Astrocyte (in vitro differentiated cells and primary cell): ENCODE measurements at regions not wholly inside any gene's neighbourhood (a gene's known extent, or its start where the extent isn't known, plus 50 kb on each side); places are given as distances from the start of the nearest gene placed in this dataset.

Experiments used
- DNase-seq: peaks from one replicate; pipeline ENCODE4 v3.0.0-alpha.2; 2010; ENCODE audit warnings: low read depth
- FAIRE-seq: peaks from 2 replicates; lab custom pipeline; 2011; peaks lifted over from hg19 to GRCh38; lab: Jason Lieb, UNC
- H2AFZ ChIP-seq: 2 replicates; pipeline ENCODE4 v1.6.0; 2012; ENCODE audit warnings: low read depth, low read length, inconsistent platforms
- H3K27ac ChIP-seq: 2 replicates; pipeline ENCODE4 v1.5.1; 2011; ENCODE audit warnings: low read depth, low read length, inconsistent platforms
- H3K27me3 ChIP-seq: 2 replicates; pipeline ENCODE4 v1.6.0; 2011; ENCODE audit warnings: low read length, inconsistent platforms; ENCODE audit not compliant: insufficient read depth
- H3K36me3 ChIP-seq: 2 replicates; pipeline ENCODE4 v1.5.1; 2011; ENCODE audit warnings: low read length, inconsistent platforms; ENCODE audit not compliant: insufficient read depth
- H3K4me1 ChIP-seq: 2 replicates; pipeline ENCODE4 v1.5.1; 2011; ENCODE audit warnings: low read length, inconsistent platforms; ENCODE audit not compliant: insufficient read depth
- H3K4me2 ChIP-seq: 2 replicates; pipeline ENCODE4 v1.6.0; 2012; ENCODE audit warnings: low read length, inconsistent platforms
- H3K4me3 ChIP-seq: 2 replicates; pipeline ENCODE4 v1.5.1; 2011; ENCODE audit warnings: low read depth, mild to moderate bottlenecking, low read length, inconsistent platforms; ENCODE audit not compliant: insufficient read depth
- H3K79me2 ChIP-seq: 2 replicates; pipeline ENCODE4 v1.6.0; 2012; ENCODE audit warnings: mild to moderate bottlenecking, low read length, inconsistent platforms; ENCODE audit not compliant: insufficient read depth
- H3K9ac ChIP-seq: 2 replicates; pipeline ENCODE4 v1.6.0; 2012; ENCODE audit warnings: mild to moderate bottlenecking, low read length, inconsistent platforms
- H3K9me3 ChIP-seq: 2 replicates; pipeline ENCODE4 v1.5.1; 2012; ENCODE audit warnings: low read depth, mild to moderate bottlenecking, low read length, inconsistent platforms; ENCODE audit not compliant: insufficient read depth
- H4K20me1 ChIP-seq: 2 replicates; pipeline ENCODE4 v1.6.0; 2012; ENCODE audit warnings: low read length, inconsistent platforms; ENCODE audit not compliant: insufficient read depth
- H3K27ac Mint-ChIP-seq: one replicate; pipeline ENCODE4 v1.8.0; 2021; ENCODE audit warnings: mild to moderate bottlenecking, mixed read lengths; ENCODE audit not compliant: unreplicated experiment
- H3K27me3 Mint-ChIP-seq: one replicate; pipeline ENCODE4 v1.8.0; 2021; ENCODE audit warnings: low read depth, mixed read lengths; ENCODE audit not compliant: unreplicated experiment
- H3K36me3 Mint-ChIP-seq: one replicate; pipeline ENCODE4 v1.8.0; 2021; ENCODE audit warnings: low read depth, mixed read lengths; ENCODE audit not compliant: unreplicated experiment
- H3K4me1 Mint-ChIP-seq: one replicate; pipeline ENCODE4 v1.8.0; 2021; ENCODE audit warnings: low read depth, mixed read lengths; ENCODE audit not compliant: unreplicated experiment
- H3K4me3 Mint-ChIP-seq: one replicate; pipeline ENCODE4 v1.8.0; 2021; ENCODE audit warnings: mild to moderate bottlenecking, moderate library complexity, mixed read lengths; ENCODE audit not compliant: unreplicated experiment
- H3K9me3 Mint-ChIP-seq: one replicate; pipeline ENCODE4 v1.8.0; 2021; ENCODE audit warnings: mild to moderate bottlenecking, mixed read lengths; ENCODE audit not compliant: unreplicated experiment
- EZH2 ChIP-seq: IDR thresholded peaks from 2 replicates; pipeline ENCODE4 v1.6.1; 2012; ENCODE audit warnings: mild to moderate bottlenecking, low read length, inconsistent platforms; ENCODE audit not compliant: insufficient read depth
- TF ChIP-seq, protein P1 (sequence below): IDR thresholded peaks from 2 replicates; pipeline ENCODE4 v1.5.1; 2011; ENCODE audit warnings: low read depth, mild to moderate bottlenecking, inconsistent platforms, low read length, moderate library complexity; ENCODE audit not compliant: insufficient read depth

DNA sequence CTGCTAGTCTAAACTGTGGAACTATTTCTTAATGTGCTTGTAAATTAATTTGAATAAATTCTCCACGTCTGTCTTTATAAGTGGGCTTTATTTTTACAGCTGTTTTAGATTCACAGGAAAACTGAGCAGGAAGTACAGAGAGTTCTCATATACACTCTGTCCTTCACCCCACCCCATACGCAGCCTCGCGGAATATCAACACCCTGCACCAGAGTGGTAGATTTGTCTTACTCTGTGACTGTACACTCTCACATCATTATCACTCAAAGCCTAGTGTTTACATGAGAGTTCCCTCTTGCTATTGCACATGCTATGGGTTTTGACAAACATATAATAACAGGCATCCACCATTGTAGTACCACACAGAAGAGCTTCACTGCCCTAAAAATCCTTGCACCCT is 179.7 kb upstream of the DAB2 start:
- H3K9me3 Mint-ChIP-seq: no peaks in the 10 kb centered on the region
- H3K4me1 ChIP-seq: no peaks in the 10 kb centered on the region
- H4K20me1 ChIP-seq: no peaks in the 10 kb centered on the region
- FAIRE-seq: no peak
- H3K27ac ChIP-seq: no peak overlapping the region
- H3K4me3 Mint-ChIP-seq: no peak overlapping the region
- H3K9me3 ChIP-seq: no peaks in the 10 kb centered on the region
- no peak for DNase-seq
- no peak overlapping the region for H3K4me2 ChIP-seq
- no peaks in the 10 kb centered on the region for H3K79me2 ChIP-seq
- no peak overlapping the region for H3K27ac Mint-ChIP-seq
- H3K9ac ChIP-seq: no peak overlapping the region
- no peaks in the 10 kb centered on the region for H3K36me3 Mint-ChIP-seq
- no peaks in the 10 kb centered on the region for H3K36me3 ChIP-seq
- no peaks in the 10 kb centered on the region for H3K27me3 ChIP-seq
- H3K27me3 Mint-ChIP-seq: no peaks in the 10 kb centered on the region
- no peak overlapping the region for H3K4me3 ChIP-seq
- no peak for TF ChIP-seq EZH2
- TF ChIP-seq, protein P1, sequence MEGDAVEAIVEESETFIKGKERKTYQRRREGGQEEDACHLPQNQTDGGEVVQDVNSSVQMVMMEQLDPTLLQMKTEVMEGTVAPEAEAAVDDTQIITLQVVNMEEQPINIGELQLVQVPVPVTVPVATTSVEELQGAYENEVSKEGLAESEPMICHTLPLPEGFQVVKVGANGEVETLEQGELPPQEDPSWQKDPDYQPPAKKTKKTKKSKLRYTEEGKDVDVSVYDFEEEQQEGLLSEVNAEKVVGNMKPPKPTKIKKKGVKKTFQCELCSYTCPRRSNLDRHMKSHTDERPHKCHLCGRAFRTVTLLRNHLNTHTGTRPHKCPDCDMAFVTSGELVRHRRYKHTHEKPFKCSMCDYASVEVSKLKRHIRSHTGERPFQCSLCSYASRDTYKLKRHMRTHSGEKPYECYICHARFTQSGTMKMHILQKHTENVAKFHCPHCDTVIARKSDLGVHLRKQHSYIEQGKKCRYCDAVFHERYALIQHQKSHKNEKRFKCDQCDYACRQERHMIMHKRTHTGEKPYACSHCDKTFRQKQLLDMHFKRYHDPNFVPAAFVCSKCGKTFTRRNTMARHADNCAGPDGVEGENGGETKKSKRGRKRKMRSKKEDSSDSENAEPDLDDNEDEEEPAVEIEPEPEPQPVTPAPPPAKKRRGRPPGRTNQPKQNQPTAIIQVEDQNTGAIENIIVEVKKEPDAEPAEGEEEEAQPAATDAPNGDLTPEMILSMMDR: no peak
- H3K4me1 Mint-ChIP-seq: no peaks in the 10 kb centered on the region
- H2AFZ ChIP-seq: no peak overlapping the region

DNA sequence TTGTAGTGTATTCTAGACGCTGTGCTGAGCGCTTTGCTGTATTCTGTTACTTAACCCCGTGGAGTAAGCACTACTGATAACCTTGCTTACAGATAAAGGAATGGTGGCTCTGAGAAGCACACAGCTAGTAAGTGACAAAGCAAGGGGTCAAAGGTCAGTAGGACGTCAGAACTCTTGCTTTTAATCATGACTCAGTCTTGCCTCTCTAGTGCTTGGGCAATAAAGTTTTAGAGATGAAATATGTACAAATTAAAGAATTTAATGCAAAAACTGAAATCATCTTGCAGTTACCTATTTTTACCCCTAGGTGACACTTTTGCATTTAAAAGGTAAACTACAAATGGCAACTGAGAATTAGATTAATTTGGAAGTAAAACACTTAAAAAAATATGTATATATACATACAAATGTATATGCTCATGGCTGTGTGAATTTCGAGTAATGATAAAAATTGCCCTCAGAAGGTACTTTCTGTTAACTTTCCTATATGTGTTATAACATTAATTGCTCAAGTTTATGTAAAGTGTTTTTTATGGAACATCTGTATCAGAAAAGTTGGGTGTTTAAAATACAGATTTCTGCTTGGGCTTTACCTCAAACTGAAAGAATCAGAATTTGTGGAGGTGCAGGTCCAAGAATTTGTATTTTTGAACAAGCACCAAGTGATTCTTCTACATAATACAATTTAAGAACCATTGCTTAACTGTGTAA is 175.1 kb upstream of the DAB2 start:
- Histone ChIP-seq H3K27me3 (no peaks in the 10 kb centered on the region), H3K79me2 (no peaks in the 10 kb centered on the region), H3K4me2 (no peak overlapping the region), H3K36me3 (no peaks in the 10 kb centered on the region), H3K27ac (no peak overlapping the region), H2AFZ (no peak overlapping the region), H3K4me1 (no peaks in the 10 kb centered on the region), H3K9ac (no peak overlapping the region), H3K9me3 (no peaks in the 10 kb centered on the region), H4K20me1 (no peaks in the 10 kb centered on the region), H3K4me3 (no peak overlapping the region)
- FAIRE-seq: no peak
- Mint-ChIP-seq H3K4me3 (no peak overlapping the region), H3K4me1 (no peaks in the 10 kb centered on the region), H3K27me3 (peaks cover 2% of the 10 kb centered on the region), H3K36me3 (no peaks in the 10 kb centered on the region), H3K9me3 (no peaks in the 10 kb centered on the region), H3K27ac (no peak overlapping the region)
- TF ChIP-seq, protein P1: peak; percentile 53
- TF ChIP-seq EZH2: no peak
- DNase-seq: peak; percentile 20

DNA sequence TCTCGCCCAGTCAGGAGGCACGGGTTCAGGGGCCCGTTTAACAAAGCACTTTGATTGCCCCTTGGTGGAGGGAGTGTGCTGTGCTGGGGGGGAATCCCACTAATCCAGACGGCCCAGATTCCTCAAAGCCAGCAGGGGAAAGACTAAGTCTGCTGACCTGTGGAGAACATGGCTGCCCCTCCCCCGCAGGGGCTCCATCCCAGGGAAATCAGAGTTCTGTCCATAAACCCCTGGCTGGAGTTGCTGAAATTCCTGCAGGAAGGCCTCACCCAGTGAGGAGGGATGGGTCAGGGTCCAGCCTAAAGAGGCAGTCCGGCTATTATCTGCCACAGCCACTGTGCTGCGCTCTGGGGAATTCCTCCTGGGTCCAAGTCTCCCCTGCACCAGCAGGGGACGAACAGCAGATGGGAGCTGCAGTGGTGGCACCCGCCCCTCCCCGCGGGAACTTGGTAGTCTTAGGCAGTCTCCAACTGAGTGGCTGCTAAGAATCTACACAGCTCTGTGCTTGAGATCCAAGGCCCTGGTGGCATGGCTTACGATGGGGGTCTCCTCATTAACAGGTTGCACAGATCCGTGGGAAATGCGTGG is 174.0 kb upstream of the DAB2 start:
- Mint-ChIP-seq H3K27ac (no peak overlapping the region), H3K9me3 (no peaks in the 10 kb centered on the region), H3K4me3 (no peak overlapping the region), H3K4me1 (no peaks in the 10 kb centered on the region), H3K27me3 (peaks cover 2% of the 10 kb centered on the region), H3K36me3 (no peaks in the 10 kb centered on the region)
- no peak overlapping the region for H3K27ac ChIP-seq
- H3K79me2 ChIP-seq: no peaks in the 10 kb centered on the region
- no peak overlapping the region for H2AFZ ChIP-seq
- TF ChIP-seq, protein P1: no peak
- TF ChIP-seq EZH2: no peak
- no peak overlapping the region for H3K9ac ChIP-seq
- H3K4me1 ChIP-seq: no peaks in the 10 kb centered on the region
- no peak overlapping the region for H3K4me3 ChIP-seq
- H4K20me1 ChIP-seq: no peaks in the 10 kb centered on the region
- DNase-seq: no peak
- H3K9me3 ChIP-seq: no peaks in the 10 kb centered on the region
- no peaks in the 10 kb centered on the region for H3K27me3 ChIP-seq
- no peak overlapping the region for H3K4me2 ChIP-seq
- H3K36me3 ChIP-seq: no peaks in the 10 kb centered on the region
- FAIRE-seq: no peak
